NCI-H345 treated with DMSO at 0.1 percent for 48 hours (cell line): ENCODE measurements at regions not wholly inside any gene's neighbourhood (a gene's known extent, or its start where the extent isn't known, plus 50 kb on each side); places are given as distances from the start of the nearest gene placed in this dataset.
"Not testable (repeated sequence)": the region's sequence is repeated elsewhere in the genome, so short reads cannot be mapped to it uniquely, and the experiment has no call there.

Experiments used
- DNase-seq: peaks from one replicate; lab custom pipeline; 2025; ENCODE audit not compliant: unreplicated experiment; lab: John Stamatoyannopoulos, UW

DNA sequence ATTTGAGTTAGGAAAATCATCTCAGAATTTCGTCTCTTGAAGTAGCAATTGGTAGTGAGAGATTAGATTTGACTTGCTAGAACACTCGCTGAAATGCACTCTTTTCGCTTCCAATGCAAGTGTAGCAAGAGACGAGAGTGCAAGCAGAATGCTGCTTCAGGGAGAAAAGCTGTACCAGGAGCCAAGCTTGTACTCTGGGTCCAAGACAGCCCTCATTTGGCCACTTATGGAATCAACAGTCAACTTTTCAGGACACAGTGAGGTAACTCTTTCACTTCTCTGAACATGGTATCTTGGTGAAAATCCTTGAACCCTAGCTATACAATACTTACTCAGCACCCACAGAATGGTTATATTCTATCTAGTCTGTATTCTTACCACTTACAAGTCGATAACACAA, 107.6 kb upstream of the TERB2 start:
- DNase-seq, result not testable (repeated sequence)

DNA sequence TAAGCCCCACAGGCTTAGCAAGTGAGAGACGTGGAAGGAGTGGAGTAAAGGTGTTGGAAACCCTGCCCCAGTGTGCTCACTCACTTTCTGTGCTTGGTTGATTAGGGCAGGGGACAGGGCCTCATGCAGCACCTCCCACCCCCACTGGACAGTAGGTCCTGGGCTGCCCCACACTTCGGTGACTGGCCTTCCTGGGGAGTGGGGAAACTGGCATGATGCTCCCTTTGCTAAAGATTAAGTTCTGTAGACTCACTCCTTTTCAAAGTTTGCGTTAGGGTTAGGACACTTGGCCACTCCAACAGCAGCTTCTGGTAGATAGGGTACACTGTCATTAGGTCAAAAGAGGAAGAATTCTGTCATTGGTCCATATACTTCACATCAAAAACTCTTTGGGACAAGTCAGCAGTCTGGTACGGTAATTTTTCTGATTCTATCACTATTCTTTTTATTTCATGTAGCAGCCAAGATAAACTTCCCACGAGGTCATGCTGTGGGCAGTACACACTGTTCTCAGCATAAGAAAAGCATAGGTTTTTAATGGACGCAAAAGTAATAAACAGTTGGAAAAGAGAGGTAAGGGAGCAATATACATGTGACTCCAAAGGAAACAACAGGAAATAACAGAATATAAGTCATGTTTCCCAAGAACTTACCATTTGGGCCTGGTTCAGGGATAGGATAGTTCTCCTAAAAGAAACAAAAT, 106.6 kb upstream of the TERB2 start:
- DNase-seq, result not testable (repeated sequence)

DNA sequence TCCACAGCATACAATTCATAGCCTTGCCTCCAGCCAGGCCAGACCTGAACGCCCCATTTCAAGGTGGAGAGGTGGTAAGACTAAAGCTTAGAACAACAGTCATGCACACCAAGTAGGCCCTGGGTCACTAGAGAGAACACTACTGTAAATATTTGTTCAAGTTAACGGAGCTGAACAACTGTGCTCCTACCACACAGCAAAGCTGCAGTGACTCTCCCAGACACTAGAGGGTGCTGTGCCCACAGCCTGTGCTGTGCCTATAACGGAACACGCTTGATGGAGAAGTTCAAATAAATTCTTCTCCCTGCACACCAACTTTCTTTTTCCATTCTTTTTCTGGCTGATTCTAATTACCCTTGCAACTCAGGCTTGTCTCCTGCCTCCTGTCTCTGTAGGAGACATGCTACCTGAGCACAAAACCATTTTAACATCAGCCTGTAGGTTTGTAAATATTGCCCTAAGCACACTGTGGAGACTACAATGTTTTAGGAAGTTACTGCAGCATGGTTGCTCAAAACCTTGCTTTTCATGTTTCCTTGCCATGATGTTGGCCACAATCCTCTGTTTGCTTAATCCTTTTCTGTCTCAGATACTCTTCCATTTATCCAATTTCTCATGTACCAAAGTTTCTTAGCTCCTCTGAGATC, 103.1 kb upstream of the TERB2 start:
- peak; percentile 69 for DNase-seq

DNA sequence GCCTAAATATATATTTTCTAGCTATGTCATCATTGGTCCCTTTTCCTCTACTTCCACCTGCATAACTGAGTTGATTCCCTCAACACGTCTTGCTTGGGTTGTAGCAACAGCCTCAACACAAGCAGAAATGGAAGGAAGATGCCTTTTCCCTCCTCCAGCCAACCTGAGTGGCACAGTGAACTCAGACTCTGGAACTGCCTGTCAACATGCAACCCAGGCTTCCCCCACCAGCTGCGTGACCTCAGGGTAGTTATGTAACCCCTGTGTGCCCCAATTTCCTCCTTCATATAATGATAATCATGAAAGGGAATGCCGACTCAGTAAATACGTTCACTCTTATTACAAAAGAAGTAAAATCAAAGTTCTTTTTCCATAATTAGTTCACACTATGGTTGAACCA, 101.8 kb upstream of the TERB2 start:
- DNase-seq, result not testable (repeated sequence)

DNA sequence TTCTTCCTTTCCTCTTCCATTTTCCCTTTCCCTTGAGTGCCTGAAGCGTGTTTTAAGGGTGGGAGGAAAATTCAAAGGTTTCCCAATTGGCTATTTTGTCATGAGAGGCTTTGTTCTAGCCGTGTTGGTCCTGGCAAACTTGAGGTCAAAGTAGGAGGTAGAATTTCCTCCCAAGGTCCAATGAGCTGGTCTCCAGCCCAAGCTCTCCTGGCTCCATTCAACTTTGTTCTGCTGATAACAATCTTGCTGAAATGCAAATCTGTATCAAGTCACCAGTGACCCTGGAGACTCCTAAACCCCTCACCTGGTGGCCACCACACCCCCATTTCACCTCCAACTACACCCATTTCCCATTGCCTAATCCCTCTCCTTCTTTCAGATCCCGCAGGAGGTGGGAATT, 100.2 kb upstream of the TERB2 start:
- DNase-seq, result not testable (repeated sequence)

DNA sequence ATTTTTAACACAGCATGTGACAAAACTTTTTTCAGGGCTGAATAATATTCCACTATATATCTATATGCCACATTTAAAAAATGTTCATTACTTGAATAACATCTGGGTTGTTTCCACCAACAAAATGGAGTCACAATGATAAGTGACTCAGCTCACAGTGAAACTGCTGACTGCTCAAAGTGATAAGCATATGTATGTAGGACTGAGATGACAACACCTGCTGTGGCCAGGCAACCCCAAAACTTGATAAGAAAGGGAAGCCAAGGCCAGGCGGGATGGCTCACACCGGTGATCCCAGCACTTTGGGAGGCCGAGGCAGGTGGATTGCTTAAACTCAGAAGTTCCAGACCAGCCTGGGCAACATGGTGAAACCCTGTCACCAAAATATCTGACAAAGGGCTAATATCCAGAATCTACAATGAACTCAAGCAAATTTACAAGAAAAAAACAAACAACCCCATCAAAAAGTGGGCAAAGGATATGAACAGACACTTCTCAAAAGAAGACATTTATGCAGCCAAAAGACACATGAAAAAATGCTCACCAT, 99.2 kb upstream of the TERB2 start:
- not testable (repeated sequence) for DNase-seq

DNA sequence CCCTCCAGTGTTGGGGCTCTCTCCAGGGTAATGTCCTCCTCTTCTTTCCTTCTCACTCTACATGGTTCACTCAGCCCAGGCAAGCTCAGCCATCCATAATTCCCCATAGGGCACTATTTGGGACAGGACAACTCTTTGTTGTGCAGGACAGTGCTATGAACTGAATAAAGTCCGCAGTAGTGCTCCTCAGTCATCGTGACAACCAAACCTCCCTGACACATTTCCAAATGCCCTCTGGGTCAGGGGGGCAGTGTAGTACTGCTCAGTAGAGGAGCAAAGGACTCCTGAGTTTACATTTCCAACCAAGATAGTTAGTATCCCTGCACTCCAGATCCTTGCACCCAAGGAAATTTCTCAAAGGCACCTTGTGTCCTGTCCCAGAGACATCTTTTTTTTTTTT, 97.4 kb upstream of the TERB2 start:
- DNase-seq, result not testable (repeated sequence)

DNA sequence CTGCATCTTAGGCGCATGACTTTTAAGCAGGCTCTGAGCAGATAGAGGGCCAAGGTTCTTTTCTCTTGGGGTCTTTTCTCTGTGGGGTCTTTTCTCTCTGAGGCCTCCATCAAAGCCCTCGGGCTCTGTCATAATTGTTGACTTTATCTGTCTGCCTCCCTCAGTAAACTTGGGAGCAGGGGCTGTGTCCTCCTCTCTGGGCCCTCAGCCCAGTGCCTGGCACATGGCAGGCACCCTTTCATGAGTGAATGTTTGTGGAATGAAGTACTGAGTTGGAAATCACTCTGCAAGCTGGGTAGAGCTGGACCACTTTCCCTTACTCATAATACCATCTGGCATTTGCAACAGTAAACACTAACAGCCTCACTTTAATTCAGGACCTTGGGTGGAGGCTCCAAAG, 96.3 kb upstream of the TERB2 start:
- not testable (repeated sequence) for DNase-seq

DNA sequence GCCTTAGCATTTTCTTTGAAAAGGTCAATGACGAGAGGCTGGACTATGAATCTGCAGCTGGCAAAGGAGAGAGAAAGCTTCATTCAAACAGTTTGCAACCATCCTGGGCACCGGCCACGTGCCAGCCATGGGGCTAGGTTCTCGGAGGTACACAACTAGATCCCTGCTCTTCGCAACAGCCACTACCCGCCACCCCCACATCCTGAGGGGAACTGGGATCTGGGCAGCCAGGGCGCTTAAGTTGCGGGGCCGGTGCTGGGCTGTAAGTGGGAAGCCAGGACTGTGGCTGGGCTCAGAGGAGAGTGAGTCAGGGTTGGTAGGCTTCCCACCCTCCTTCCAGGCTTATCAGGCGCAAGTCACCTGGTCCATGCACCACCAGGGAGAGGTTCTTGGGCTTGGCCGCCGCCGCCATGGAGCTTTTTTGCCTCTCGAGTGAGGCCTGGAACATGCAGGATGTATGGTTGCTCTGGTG, 95.0 kb upstream of the TERB2 start:
- no peak for DNase-seq

DNA sequence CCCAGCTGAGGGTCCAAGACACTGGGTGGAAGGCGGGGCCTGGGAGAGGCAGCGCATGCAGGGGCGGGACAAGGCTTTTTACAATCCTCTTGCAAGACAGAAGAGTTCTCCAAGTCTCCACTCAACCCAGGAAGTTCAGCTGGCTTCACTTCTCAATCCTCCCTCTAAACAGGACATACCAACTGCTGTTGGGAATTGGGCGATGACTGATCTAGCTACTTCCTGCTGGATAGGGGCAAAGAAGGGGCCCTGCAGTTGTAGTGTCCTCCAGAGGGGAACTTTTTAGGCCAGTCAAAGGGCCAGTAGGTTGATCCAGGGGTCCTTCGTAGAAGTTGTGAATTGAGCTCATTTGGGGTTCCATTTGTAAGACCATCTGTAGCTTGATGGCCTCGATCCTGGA, 94.6 kb upstream of the TERB2 start:
- no peak for DNase-seq

DNA sequence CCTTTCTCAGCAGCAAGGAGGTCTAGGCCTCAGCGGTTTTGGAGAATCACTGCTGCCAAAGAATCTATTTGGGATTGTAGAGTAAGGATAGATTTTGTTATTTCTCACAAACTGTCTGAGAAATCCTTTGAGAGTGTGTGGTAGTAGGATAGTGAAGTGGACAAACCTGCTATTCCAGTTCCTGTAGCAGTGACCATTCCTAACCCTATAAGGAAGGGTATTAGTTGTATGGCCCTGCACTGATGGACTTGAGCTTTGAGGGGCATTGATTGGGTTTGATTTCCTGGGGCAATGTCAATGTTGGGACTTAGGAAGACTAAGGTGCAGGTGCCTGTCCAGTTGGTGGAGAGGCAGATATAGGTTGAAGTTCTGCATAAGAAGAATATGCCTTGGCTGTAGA, 93.6 kb upstream of the TERB2 start:
- not testable (repeated sequence) for DNase-seq

DNA sequence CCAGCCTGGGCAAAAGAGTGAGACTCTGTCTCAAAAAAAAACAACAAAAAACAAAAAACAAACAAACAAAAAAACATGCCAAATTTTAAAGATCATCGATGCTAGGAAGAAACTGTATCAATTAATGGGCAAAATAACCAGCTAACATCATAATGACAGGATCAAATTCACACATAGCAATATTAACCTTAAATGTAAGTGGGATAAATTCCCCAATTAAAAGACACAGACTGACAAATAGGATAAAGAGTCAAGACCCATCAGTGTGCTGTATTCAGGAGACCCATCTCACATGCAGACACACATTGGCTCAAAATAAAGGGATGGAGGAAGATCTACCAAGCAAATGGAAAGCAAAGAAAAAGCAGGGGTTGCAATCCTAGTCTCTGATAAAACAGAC, 88.4 kb upstream of the TERB2 start:
- not testable (repeated sequence) for DNase-seq

DNA sequence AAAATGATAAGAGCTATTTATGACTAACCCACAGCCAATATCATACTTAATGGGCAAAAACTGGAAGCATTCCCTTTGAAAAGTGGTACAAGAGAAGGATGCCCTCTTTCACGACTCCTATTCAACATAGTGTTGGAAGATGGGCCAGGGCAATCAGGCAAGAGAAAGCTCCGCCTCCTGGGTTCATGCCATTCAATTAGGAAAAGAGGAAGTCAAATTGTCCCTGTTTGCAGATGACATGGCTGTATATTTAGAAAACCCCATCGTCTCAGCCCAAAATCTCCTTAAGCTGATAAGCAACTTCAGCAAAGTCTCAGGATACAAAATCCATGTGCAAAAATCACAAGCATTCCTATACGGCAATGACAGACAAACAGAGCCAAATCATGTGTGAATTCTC, 86.4 kb upstream of the TERB2 start:
- not testable (repeated sequence) for DNase-seq

DNA sequence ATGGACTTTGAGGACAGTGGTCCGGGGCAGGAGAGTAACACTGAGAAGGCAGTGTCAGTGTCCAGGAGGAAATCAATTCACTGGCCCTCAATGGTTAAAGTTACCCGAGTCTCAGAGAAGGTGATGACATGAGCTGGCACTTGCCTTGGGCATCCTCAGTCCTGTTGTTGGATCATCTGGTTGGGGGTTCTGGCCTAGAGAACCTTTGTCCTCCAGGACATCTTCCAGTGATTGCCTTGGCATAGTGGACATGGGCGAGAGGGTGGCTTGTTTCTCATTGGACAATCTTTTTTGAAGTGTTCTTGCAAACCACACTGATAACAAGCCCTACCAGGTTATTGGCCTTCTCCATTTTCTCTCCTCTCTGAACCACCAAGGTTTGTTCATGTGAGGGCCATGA, 83.4 kb upstream of the TERB2 start:
- DNase-seq, result no peak

DNA sequence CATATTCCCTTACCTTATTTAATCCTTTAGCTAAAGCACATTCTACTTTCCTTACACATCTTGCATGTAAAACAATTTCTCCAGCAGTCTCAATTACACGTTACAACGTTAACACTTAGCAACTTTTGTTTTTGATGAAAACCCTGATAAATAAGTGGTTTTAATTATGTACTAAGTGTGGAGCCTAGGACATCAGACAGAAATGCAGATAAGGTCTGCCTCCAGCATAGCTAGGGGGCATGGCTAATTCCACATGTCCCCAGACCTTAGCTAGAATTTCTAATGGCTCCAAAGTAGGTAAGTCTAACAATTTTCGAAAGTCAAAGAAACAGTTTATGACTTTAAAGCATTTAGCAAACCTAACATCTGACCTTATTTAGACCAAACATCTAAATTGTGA, 77.4 kb upstream of the TERB2 start:
- DNase-seq, result no peak

DNA sequence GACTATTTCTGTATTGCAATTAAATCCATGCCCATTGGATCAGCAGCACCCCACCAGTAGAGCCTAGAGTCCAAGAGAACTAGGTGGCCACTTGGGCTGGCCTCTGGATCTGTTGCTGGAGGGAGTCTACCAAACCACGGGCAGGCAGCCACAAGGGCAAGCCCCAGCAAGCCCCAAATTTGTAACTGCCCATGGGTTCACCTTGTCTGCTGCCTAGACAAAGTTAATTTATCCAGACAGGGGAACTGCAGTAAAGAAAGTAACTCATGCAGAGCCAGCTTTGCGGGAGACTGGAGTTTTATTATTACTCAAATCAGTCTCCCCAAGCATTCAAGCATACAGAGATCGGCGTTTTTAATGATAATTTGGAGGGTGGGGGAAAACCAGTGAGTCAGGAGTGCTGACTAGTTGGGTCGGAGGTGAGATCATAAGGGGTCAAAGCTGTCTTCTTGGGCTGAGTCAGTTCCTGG, 74.0 kb upstream of the TERB2 start:
- DNase-seq, result peak; percentile 0

DNA sequence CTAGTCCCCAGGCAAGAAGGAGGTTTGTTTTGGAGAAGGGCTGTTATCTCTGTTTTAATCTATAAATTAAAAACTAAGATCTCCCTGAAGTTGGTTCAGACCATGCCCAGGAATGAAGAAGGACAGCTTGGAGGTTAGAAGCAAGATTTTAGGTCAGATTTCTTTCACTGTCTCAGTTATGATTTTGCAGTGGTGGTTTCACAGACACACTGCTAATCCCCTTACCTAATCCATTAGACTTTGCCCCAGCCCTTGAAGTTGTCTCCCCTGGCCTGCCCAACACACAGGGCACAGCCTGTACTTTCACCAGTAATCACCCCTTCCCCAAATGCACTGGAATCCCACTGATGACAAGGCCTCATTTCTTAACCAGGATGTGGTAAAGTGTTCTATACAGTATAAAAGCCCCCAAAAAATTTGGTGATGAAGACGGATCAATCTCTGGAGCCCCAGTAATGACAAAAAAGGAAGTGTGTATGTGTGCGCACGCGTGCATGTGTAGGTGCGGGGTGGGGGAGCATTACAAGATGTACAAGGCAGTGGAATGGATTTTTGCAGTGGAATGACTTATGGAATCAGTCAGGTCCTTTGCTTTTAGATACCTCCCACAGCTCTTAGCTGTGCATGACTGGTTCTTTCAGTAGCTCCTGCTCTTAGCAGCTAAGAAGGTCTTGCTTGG, 73.1 kb upstream of the TERB2 start:
- DNase-seq, result no peak

DNA sequence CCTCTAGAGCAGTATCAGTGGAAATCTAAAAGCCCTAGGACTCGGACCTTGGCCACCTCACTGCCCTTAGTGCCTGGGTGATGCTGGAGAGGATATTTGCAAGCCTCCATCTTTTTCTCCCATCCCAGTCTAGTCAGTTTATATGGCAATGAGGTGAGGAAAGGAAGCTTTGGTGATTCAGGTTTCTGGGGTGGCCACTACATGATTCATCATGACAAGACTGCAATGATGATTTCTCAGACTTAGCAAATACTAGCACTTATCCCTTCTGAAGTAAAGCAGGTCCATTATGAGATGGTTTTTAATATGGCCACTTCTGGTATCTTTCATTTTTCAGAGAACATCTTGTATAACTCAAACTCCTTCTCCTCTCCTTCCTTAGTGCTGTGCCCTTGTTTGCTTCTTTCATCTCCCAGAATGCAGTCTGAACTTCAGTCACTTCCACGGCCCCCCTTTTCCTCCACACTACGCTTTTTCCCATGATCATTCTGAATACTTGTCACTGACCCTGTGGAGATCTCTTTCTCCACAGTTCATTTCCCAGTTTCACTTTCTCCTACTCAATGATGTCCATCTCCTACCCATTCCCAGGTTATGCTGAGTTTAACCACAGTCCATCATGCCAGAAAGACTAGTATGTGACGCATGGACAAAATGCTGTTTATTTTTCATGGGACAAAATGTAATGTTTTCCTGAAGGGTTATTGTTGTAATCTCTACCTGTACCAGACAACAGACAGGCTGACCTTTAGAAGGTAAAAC, 57.4 kb upstream of the TERB2 start:
- not testable (repeated sequence) for DNase-seq

DNA sequence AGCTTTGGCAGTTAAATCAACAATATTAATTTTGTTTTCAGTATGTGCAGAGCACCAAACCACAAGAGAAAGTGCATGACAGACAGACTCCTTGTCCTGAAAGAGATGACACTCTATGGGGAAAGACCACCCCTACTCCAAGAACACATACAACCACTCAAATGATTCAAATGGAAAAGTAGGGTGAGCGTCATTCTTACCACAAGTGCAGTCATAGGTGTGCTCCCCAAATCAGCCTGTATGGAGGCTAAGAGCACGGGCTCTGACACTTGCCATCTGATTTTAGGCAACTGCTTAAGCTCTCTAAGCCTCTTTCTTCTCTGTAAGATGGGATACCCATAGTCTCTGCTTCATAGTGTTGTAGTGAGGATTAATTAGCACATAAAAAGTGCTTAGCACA, 56.7 kb upstream of the TERB2 start:
- DNase-seq, result not testable (repeated sequence)

DNA sequence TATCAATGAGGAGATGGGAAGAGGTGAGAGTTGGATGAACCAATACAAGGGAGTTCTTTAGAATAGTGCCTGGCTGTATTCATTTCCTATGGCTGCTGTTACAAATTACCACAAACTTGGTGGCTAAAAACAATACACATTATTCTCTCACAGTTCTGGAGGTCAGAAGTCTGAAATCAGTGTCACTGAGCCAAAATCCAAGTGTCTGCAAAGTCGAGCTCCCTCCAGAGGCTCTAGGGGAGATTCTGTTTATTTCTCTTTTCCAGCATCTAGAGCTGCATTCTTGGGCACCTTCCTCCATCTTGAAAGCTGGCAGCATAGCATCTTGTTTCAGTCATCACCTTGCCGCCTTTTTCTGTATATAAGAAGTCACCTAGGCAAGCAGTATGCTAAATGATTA, 55.7 kb upstream of the TERB2 start:
- not testable (repeated sequence) for DNase-seq

DNA sequence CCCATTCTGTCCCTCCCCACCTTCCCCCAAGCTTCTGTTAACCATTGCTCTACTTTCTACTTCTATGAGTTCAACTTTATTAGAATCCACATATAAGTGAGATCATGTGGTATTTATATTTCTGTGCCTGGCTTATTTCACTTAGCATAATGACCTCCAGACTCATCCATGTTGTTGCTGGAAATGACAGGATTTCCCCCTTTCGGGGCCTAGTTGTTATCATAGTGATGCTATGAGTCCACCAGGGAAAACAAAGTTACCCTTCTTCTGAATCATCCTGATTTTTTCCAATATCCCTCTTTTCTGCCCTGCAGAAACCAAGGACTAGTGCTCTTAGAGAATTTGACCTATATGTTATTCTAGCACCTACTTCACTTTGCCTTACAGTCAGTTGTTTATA, 53.2 kb upstream of the TERB2 start:
- DNase-seq, result not testable (repeated sequence)
